NCI-H510A treated with DMSO at 0.1 percent for 48 hours (cell line): ENCODE measurements at regions not wholly inside any gene's neighbourhood (a gene's known extent, or its start where the extent isn't known, plus 50 kb on each side); places are given as distances from the start of the nearest gene placed in this dataset.

Source experiments
- DNase-seq: peaks from one replicate; lab custom pipeline; 2025; lab: John Stamatoyannopoulos, UW

GRCh38 chr1:106677181-106677580 is 379.3 kb upstream of the PRMT6 start:
- no peak for DNase-seq

- DNase-seq, result no peak
Measured at GRCh38 chr1:106677721-106678120, 378.8 kb upstream of the PRMT6 start.

DNA sequence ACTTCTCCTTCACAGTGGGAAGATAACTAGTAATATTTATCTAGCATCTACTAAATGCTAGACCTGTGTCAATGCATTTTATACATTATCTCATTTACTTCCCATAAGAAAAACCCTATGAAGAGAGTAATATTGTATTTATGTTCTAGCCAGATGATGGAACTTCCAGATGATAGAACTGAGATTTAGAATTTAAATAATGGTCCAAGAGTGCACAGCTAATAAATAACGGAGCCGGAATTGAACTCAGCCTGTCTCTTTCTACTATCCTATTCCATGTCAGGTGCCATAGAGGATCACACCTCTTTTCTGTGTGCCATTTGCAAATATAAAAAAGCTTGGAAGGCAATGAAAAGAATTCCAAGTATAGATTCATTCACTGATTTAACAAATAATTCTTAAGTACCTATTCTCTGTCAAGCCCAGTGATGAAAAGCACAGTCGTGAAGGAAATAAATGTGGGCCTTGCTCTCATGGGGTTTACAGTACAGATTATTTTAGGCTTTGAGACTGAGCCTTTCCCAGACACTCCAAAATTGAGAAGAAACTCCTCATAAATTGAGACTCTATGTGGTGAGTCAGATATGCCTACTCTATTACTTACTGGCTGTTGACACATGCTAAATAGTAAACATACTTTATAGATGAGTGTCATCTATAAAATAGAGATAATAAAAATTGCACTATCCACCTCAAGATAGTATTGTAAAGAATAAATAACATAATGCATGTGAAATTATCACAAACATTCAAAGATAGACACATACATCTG is 378.0 kb upstream of the PRMT6 start:
- DNase-seq, result no peak

GRCh38 chr1:106680216-106680615 is 376.3 kb upstream of the PRMT6 start:
- DNase-seq, result no peak

GRCh38 chr1:106680776-106681344 is 375.6 kb upstream of the PRMT6 start:
- DNase-seq, result no peak

GRCh38 chr1:106681939-106682522 is 374.4 kb upstream of the PRMT6 start:
- no peak for DNase-seq

- no peak for DNase-seq
Measured at GRCh38 chr1:106688446-106688845, 368.0 kb upstream of the PRMT6 start.

DNA sequence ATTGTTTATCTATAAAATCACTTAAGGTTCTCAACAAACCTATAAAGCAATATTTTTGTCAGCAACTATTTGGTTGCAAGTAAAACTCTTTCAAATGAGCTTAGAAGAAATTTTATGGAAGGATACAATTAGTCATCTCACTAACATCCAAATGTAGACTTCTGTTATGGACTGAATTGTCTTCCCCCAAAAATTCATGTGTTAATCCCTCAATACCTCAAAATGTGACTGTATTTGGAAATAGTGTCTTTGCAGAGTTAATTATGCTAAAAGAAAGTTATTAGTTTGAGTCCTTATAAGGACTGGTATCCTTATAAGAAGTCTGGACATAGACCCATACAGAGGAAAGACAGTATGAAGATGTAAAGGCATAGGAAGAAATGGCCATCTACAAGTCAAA is 357.8 kb upstream of the PRMT6 start:
- no peak for DNase-seq

- DNase-seq, result no peak
Measured at GRCh38 chr1:106699433-106699832, 357.0 kb upstream of the PRMT6 start.

DNA sequence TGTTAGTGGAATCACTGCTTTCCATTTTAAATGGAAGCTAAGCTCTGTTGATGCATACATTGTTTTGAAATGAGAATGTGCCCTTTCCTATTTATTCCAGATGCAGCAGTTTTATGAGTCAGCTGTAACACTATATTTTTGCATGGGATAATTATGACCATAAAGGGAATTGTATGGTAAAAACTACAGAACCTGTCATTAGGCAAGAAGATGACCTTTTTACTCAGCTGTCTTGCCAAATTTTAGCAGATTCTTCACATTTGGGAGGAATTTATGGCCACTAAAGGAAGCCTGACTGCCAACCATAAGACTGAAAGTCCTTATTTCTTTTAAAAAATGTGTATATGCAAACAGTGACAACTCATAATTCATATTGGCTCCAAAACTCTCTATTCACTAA is 356.3 kb upstream of the PRMT6 start:
- DNase-seq, result no peak

DNA sequence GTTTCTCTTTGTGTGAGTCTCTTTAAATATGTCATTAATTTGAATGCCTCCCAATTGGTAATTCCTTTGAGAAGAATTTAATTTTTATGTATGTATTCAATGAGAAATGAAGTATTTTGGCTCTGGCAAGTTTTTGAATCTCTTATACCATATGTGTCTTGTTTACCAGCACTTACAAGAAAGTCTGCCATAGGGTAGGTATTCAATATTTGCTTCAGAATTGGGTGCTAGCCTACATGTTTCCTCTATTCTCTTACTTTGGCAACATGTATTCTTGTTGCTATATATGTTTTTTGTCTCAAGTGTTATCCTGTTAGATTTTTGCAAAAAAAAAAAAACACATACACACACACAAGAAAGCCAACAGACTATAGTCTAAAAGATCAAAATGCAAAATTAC is 350.5 kb upstream of the PRMT6 start:
- no peak for DNase-seq

DNA sequence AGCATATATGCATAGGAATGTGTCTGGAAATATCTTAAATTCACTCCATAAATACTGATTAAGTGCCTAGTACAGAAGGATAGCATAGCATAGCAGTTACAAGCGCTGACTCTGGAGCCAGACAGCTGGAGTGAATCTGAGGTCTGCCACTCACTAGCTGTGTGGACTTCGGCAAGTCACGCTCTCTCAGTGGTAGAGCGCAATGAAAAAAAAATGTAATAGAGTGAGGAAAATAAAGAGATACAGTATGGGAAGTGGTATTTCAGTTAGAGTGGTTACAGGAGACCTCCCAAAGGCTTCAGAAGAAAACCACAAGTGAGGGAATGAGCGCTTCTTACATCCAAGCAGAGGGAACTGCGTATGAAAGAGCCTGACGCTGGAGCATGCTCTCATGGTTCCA is 338.9 kb upstream of the PRMT6 start:
- no peak for DNase-seq

- DNase-seq, result no peak
Measured at GRCh38 chr1:106721790-106722189, 334.7 kb upstream of the PRMT6 start.

DNA sequence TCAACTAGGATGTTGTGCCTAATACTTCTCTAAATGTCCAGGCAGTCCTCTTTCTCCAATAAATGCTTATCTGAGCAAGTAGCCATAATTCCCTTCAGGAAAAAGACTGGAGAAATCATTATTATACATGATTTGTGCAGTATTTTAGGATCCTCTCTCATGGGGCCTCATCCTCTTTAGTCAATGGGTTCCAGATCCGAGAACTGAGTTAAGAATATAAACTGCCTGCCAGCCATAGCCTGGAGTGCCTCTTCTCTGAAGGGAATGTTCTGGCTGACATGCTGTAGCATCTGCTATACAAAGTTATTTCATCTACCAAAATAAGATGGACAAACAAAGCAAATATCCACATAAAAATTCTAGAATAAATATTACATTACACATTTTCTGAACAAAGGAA is 334.0 kb upstream of the PRMT6 start:
- DNase-seq, result no peak

DNA sequence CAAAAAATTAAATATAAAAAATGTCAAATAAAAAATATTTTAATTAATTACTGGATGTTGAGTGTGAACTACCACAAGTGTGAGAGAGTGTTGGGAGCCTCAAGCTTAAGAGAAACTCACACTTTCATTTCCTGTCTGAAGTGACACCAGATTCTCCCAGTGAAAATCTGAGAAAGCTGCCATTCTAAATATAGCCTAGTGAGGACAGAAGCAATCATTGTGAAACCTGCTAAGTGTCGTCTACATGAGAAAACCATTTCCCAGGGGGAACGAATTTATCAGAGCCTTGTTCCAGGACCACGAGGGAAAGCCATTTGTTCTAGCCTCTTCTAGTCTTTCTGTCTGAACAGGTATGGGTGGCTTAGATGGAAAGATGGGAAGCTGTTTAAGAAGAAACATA is 329.3 kb upstream of the PRMT6 start:
- DNase-seq, result no peak

DNA sequence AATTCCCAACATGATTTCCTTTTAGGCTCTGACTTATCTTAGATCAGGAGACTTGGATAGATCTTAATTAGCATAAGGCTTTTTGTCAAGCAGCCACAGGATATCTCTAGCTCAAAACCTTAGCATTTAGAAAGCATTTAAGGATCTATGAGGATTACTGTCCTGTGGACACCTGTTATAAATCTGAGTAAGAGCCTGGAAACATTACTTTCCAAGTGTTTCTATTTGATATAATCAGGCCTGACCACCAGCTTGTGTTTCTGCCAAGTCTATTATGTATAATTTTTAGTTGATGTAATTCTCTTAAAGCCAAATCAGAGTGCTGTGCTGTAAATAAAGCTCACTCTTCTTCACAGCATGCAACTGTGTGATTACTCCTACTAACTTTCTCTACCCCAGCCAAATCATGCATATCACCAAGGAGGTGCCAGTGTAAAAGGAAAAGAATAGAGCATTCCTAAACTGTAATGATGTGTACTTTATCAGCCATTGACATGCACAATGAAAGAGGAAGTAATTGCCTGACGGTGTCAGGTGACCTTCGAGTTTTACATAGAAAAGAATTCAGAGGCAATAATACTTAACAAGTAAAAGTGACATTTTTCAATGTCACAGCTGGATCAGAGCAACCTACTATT is 309.9 kb upstream of the PRMT6 start:
- no peak for DNase-seq

DNA sequence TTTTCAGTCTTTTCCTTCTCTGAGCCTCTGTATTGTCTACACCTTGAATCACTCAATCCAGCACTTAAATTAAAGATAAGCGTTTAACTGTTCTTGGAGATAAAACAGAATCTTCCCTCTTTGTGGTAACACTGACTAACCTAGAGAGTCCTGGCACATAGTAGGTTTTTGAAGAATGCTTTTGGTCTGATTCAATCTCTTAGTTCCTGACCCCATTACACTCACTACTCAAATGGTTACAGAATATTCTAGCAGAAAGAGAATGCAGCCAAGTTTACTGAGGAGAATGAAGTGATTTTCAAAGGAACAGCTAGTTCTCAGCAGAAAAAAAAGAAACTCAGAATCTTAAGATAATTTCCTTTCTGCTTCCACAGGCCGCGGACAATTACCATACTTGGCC is 309.2 kb upstream of the PRMT6 start:
- DNase-seq, result no peak

GRCh38 chr1:106747791-106748190 is 308.7 kb upstream of the PRMT6 start:
- no peak for DNase-seq

- no peak for DNase-seq
Measured at GRCh38 chr1:106748606-106749005, 307.9 kb upstream of the PRMT6 start.

DNA sequence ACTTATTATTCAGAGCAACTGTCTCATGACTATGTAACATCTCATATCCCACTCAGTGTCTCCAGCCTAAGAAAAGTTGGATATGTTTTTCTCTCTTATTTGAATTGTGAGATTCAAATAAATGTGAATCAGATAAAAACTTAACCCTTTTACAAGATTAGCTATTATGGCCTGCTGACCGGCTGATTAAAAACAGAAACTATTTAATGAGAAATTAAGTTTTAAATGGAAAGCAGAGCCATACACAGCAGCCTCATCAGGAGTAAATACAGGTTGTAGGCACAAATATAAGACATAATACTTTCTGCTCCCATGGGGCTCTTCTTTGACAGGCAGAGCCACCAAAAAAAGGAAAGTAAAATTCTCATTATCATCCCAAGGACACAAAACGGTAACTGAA is 307.0 kb upstream of the PRMT6 start:
- no peak for DNase-seq

DNA sequence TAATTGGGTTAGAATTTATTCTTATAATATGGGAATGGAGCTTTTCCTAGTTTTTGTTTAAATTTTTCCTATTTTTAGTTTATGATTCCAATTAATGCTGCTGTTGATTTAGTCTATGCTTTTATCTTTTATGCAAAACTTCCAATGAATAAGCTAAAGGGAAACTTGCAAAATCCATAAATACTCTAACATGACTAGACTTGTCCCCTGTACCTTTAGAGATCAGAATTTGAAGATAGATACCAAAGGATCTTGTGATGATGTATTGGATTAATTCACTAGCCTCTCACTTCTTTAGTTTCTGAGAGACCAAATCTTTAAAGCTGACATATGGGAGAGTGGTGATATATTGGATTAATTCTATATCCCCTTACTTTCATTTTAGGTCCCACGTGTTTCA is 306.6 kb upstream of the PRMT6 start:
- DNase-seq, result no peak

- no peak for DNase-seq
Measured at GRCh38 chr1:106751002-106751401, 305.5 kb upstream of the PRMT6 start.

- DNase-seq, result no peak
Measured at GRCh38 chr1:106753066-106753465, 303.4 kb upstream of the PRMT6 start.
